IMR-90 (cell line): ENCODE measurements at regions not wholly inside any gene's neighbourhood (a gene's known extent, or its start where the extent isn't known, plus 50 kb on each side); places are given as distances from the start of the nearest gene placed in this dataset.

ENCODE experiments used
- ATAC-seq: fragments of 200-7000 bp; cut with Tn5 transposase; 2 replicates; pipeline ENCODE4 v1.9.1; 2020; ENCODE audit warnings: low read depth, mild to moderate bottlenecking, moderate library complexity
- BruUV-seq: library from RNA; stranded (reverse); fragments of 400-500 nt; replicated peaks from 2 replicates; lab custom pipeline; 2021; lab: Mats Ljungman, UMichigan
- CTCF ChIA-PET: fragments of 300-600 bp; formaldehyde crosslinking; extraction: SDS; loops from one replicate; lab custom pipeline; 2021; ENCODE audit warnings: antibody characterized with exemption; lab: Yijun Ruan, JAX
- POLR2A ChIA-PET: fragments of 300-600 bp; sonication (Branson Sonifier 250); formaldehyde crosslinking; loops from one replicate; lab custom pipeline; 2022; ENCODE audit warnings: antibody characterized with exemption; ENCODE audit not compliant: unreplicated experiment; lab: Charles Lee
- DNase-seq: peaks from one replicate; pipeline ENCODE4 v3.0.0; 2013
- H2AFZ ChIP-seq: replicated peaks from 2 replicates; pipeline ENCODE3; 2013; ENCODE audit warnings: low read length, mild to moderate bottlenecking; ENCODE audit not compliant: poor library complexity
- H2AK5ac ChIP-seq: 2 replicates; pipeline ENCODE4 v1.6.1; 2013; ENCODE audit warnings: low read depth, low read length, inconsistent platforms
- H2AK9ac ChIP-seq: replicated peaks from 2 replicates; pipeline ENCODE3; 2013; ENCODE audit warnings: mild to moderate bottlenecking, low read depth, low read length, moderate library complexity; ENCODE audit not compliant: poor library complexity
- H2BK120ac ChIP-seq: 2 replicates; pipeline ENCODE4 v1.6.1; 2013; ENCODE audit warnings: low read depth, low read length, inconsistent platforms
- H2BK15ac ChIP-seq: 3 replicates; pipeline ENCODE4 v1.6.1; 2013; ENCODE audit warnings: low read depth, low read length, inconsistent platforms
- H2BK20ac ChIP-seq: 2 replicates; pipeline ENCODE4 v1.6.1; 2013; ENCODE audit warnings: low read depth, mild to moderate bottlenecking, inconsistent platforms, low read length, moderate library complexity
- H2BK5ac ChIP-seq: 2 replicates; pipeline ENCODE4 v1.6.1; 2013; ENCODE audit warnings: mild to moderate bottlenecking, low read depth, low read length, inconsistent platforms; ENCODE audit not compliant: poor library complexity, severe bottlenecking
- H3K14ac ChIP-seq: replicated peaks from 2 replicates; pipeline ENCODE4 v1.6.1; 2013; ENCODE audit warnings: low read depth, low read length, inconsistent platforms
- H3K18ac ChIP-seq: 2 replicates; pipeline ENCODE4 v1.6.1; 2013; ENCODE audit warnings: low read depth, low read length, control low read depth
- H3K23ac ChIP-seq: 2 replicates; pipeline ENCODE4 v1.6.1; 2013; ENCODE audit warnings: low read depth, low read length, inconsistent platforms
- H3K27ac ChIP-seq: 2 replicates; pipeline ENCODE4 v1.5.1; 2013; ENCODE audit warnings: mild to moderate bottlenecking, control low read depth, low read length; ENCODE audit not compliant: insufficient read depth
- H3K27me3 ChIP-seq: 2 replicates; pipeline ENCODE4 v1.6.1; 2013; ENCODE audit warnings: low read length; ENCODE audit not compliant: control insufficient read depth, insufficient read depth
- H3K36me3 ChIP-seq: 2 replicates; pipeline ENCODE4 v1.6.1; 2013; ENCODE audit warnings: low read length, mixed read lengths; ENCODE audit not compliant: control insufficient read depth, insufficient read depth
- H3K4ac ChIP-seq: 2 replicates; pipeline ENCODE4 v1.6.1; 2013; ENCODE audit warnings: low read depth, low read length, inconsistent platforms
- H3K4me1 ChIP-seq: 2 replicates; pipeline ENCODE4 v1.6.1; 2013; ENCODE audit warnings: low read length, mixed read lengths; ENCODE audit not compliant: control insufficient read depth, insufficient read depth
- H3K4me2 ChIP-seq: 2 replicates; pipeline ENCODE4 v1.6.1; 2013; ENCODE audit warnings: low read depth, mild to moderate bottlenecking, control low read depth, low read length, moderate library complexity
- H3K4me3 ChIP-seq: 2 replicates; pipeline ENCODE4 v1.5.1; 2013; ENCODE audit warnings: low read depth, mild to moderate bottlenecking, control low read depth, low read length, moderate library complexity; ENCODE audit not compliant: insufficient read depth
- H3K56ac ChIP-seq: 2 replicates; pipeline ENCODE4 v1.6.1; 2013; ENCODE audit warnings: low read length, inconsistent platforms; ENCODE audit not compliant: insufficient read depth; ENCODE audit errors: extremely low read depth
- H3K79me1 ChIP-seq, 2 experiments: 2 replicates each; pipeline ENCODE4 v1.6.1; 2013; ENCODE audit warnings: low read length in 2 of 2, inconsistent platforms in 1 of 2, low read depth in 1 of 2
- H3K9ac ChIP-seq: 2 replicates; pipeline ENCODE4 v1.6.1; 2013; ENCODE audit warnings: low read depth, low read length, control low read depth
- H3K9me1 ChIP-seq: 2 replicates; pipeline ENCODE4 v1.6.1; 2013; ENCODE audit warnings: low read length, inconsistent platforms; ENCODE audit not compliant: insufficient read depth
- H3K9me3 ChIP-seq: 2 replicates; pipeline ENCODE4 v1.6.1; 2013; ENCODE audit warnings: low read length; ENCODE audit not compliant: control insufficient read depth, insufficient read depth
- H4K20me1 ChIP-seq: 2 replicates; pipeline ENCODE4 v1.6.1; 2013; ENCODE audit warnings: low read length, inconsistent platforms; ENCODE audit not compliant: insufficient read depth
- H4K5ac ChIP-seq: 2 replicates; pipeline ENCODE4 v1.6.1; 2013; ENCODE audit warnings: mild to moderate bottlenecking, low read depth, low read length, control low read depth
- H4K8ac ChIP-seq, 2 experiments: 2 replicates each; pipeline ENCODE4 v1.6.1; 2013; ENCODE audit warnings: low read depth in 2 of 2, low read length in 2 of 2, control low read depth in 1 of 2, inconsistent platforms in 1 of 2
- H4K91ac ChIP-seq: 2 replicates; pipeline ENCODE4 v1.6.1; 2013; ENCODE audit warnings: low read depth, low read length, inconsistent platforms; ENCODE audit not compliant: insufficient read depth
- BHLHE40 ChIP-seq: fragments of 150-350 bp; IDR thresholded peaks from 2 replicates; pipeline ENCODE4 v1.6.1; 2016; ENCODE audit warnings: mild to moderate bottlenecking, low read depth, low read length
- CEBPB ChIP-seq: IDR thresholded peaks from 2 replicates; pipeline ENCODE4 v1.6.1; 2012; ENCODE audit warnings: low read depth, low read length, improper control_type of control experiment
- CHD1 ChIP-seq: IDR thresholded peaks from 2 replicates; pipeline ENCODE4 v1.6.1; 2012; ENCODE audit warnings: low read depth, low read length, improper control_type of control experiment
- CTCF ChIP-seq: conservative IDR thresholded peaks from 2 replicates; pipeline ENCODE4 v1.5.1; 2012; ENCODE audit warnings: mild to moderate bottlenecking, low read depth, low read length, improper control_type of control experiment
- ELK1 ChIP-seq: fragments of 150-350 bp; IDR thresholded peaks from 2 replicates; pipeline ENCODE4 v1.6.1; 2016; ENCODE audit warnings: low read depth, mild to moderate bottlenecking, low read length, moderate library complexity, borderline replicate concordance
- FOS ChIP-seq: fragments of 150-350 bp; IDR thresholded peaks from 2 replicates; pipeline ENCODE4 v1.6.1; 2016; ENCODE audit warnings: low read depth, low read length
- MAFK ChIP-seq: IDR thresholded peaks from 2 replicates; pipeline ENCODE4 v1.6.1; 2012; ENCODE audit warnings: low read depth, low read length, improper control_type of control experiment
- MAZ ChIP-seq: IDR thresholded peaks from 2 replicates; pipeline ENCODE4 v1.6.1; 2012; ENCODE audit warnings: low read depth, mild to moderate bottlenecking, low read length, improper control_type of control experiment, moderate library complexity, borderline replicate concordance
- MXI1 ChIP-seq: IDR thresholded peaks from 2 replicates; pipeline ENCODE4 v1.6.1; 2012; ENCODE audit warnings: low read depth, mild to moderate bottlenecking, low read length, moderate library complexity, borderline replicate concordance
- NFE2L2 ChIP-seq: fragments of 150-350 bp; IDR thresholded peaks from 2 replicates; pipeline ENCODE4 v1.6.1; 2016; ENCODE audit warnings: low read depth, mild to moderate bottlenecking, low read length
- POLR2A ChIP-seq: IDR thresholded peaks from 2 replicates; pipeline ENCODE4 v1.6.1; 2012; ENCODE audit warnings: mild to moderate bottlenecking, low read depth, low read length
- RAD21 ChIP-seq: IDR thresholded peaks from 2 replicates; pipeline ENCODE4 v1.6.1; 2012; ENCODE audit warnings: low read length, improper control_type of control experiment
- RCOR1 ChIP-seq: IDR thresholded peaks from 2 replicates; pipeline ENCODE4 v1.6.1; 2012; ENCODE audit warnings: mild to moderate bottlenecking, low read length, improper control_type of control experiment; ENCODE audit not compliant: insufficient replicate concordance
- RFX5 ChIP-seq: IDR thresholded peaks from 2 replicates; pipeline ENCODE4 v1.8.0; 2012; ENCODE audit warnings: low read depth, mild to moderate bottlenecking, low read length, moderate library complexity
- SMC3 ChIP-seq: fragments of 150-350 bp; IDR thresholded peaks from 2 replicates; pipeline ENCODE4 v1.6.1; 2016; ENCODE audit warnings: low read depth, mild to moderate bottlenecking, antibody characterized with exemption, low read length, moderate library complexity
- USF2 ChIP-seq: fragments of 150-350 bp; IDR thresholded peaks from 2 replicates; pipeline ENCODE4 v1.6.1; 2017; ENCODE audit warnings: mild to moderate bottlenecking, antibody characterized with exemption, low read length, low read depth
- WGBS, 2 experiments: methylation state at CpG; one replicate each; pipeline versions ENCODE4 v1.1.5 to v1.1.7; 2013; ENCODE audit warnings: missing lambda C conversion rate in 2 of 2; ENCODE audit not compliant: insufficient read length in 1 of 2; ENCODE audit errors: extremely low coverage in 2 of 2; 5-methylcytosine and 5-hydroxymethylcytosine counted together
- dilution Hi-C: fragments of 300-500 bp; cut with HindIII; formaldehyde crosslinking; loops from one replicate; pipeline ENCODE4 v1.14.3; 2018; ENCODE audit warnings: low sequenced_read_pairs; ENCODE audit not compliant: unreplicated experiment
- in situ Hi-C: fragments of 300-500 bp; cut with MboI; formaldehyde crosslinking; loops from 3 replicates; pipeline ENCODE4 v1.14.3; 2019; ENCODE audit warnings: low sequenced_read_pairs, inconsistent platforms, mixed read lengths
- intact Hi-C: fragments of 100-400 bp; cut with micrococcal nuclease; formaldehyde crosslinking; loops from 2 replicates; pipeline ENCODE4 v1.10.0; 2022

- Histone ChIP-seq H3K4me1 (peaks cover 5% of the 10 kb centered on the region; the same call in 1 of the 2 replicates), H4K20me1 (no peaks in the 10 kb centered on the region), H3K18ac (peak overlapping the region; percentile 33; the same call in 1 of the 2 replicates), H3K27ac (no peak overlapping the region; the same call in 1 of the 2 replicates), H4K91ac (no peak overlapping the region), H2BK15ac (no peak overlapping the region), H3K23ac (no peak overlapping the region), H3K56ac (no peak overlapping the region), H3K4ac (no peak overlapping the region), H3K9me1 (no peaks in the 10 kb centered on the region; the same call in 1 of the 2 replicates), H3K4me2 (peak overlapping the region; percentile 69; the same call in 1 of the 2 replicates), H2BK5ac (no peak overlapping the region), H2AFZ (no peak overlapping the region), H3K79me1 (no peaks in the 10 kb centered on the region), H2BK20ac (no peak overlapping the region), H3K4me3 (no peak overlapping the region), H4K8ac (no peak overlapping the region), H3K14ac (no peak overlapping the region), H3K36me3 (no peaks in the 10 kb centered on the region), H2AK9ac (no peak overlapping the region), H3K9ac (no peak overlapping the region), H3K9me3 (no peaks in the 10 kb centered on the region), H2BK120ac (no peak overlapping the region), H4K5ac (no peak overlapping the region; the same call in 1 of the 2 replicates), H2AK5ac (no peak overlapping the region), H3K27me3 (no peaks in the 10 kb centered on the region)
- BruUV-seq = no TSS peak
- dilution Hi-C loops (no loop called here), intact Hi-C loops (no loop called here), in situ Hi-C loops (no loop called here)
- TF ChIP-seq FOS (no peak), USF2 (no peak), ELK1 (no peak), NFE2L2 (no peak), SMC3 (no peak), MAFK (no peak), BHLHE40 (no peak), RAD21 (no peak), CEBPB (no peak), MAZ (no peak), RCOR1 (no peak), MXI1 (no peak), POLR2A (no peak), CHD1 (no peak), CTCF (no peak), RFX5 (no peak)
- DNase-seq (peak; percentile 7), ATAC-seq (peak; percentile 44)
- 0% methylated on average over 1 of the region's 5 CpGs; no CpG with 5 or more reads in 1 of the 2 experiments for WGBS, 2 experiments
- ChIA-PET CTCF (interaction anchor here (0.9 kb wide), 1 partner anchor 16 kb away, joined by 3 read pairs; no protein-coding TSS in a partner anchor), POLR2A (no interaction called here)
Measured at GRCh38 chr14:83867566-83868225, 1662.2 kb upstream of the FLRT2 start.
